GM18505 (cell line): ENCODE measurements at regions not wholly inside any gene's neighbourhood (a gene's known extent, or its start where the extent isn't known, plus 50 kb on each side); places are given as distances from the start of the nearest gene placed in this dataset.

Experiments used
- ATAC-seq: cut with Tn5 transposase; IDR thresholded peaks from one replicate; pipeline ENCODE4 v1.9.1; 2021; ENCODE audit not compliant: unreplicated experiment
- POLR2A ChIP-seq: IDR thresholded peaks from 4 replicates; pipeline ENCODE4 v1.6.1; 2011; ENCODE audit warnings: borderline replicate concordance; ENCODE audit not compliant: insufficient read depth, insufficient read length; ENCODE audit errors: extremely low read depth

DNA sequence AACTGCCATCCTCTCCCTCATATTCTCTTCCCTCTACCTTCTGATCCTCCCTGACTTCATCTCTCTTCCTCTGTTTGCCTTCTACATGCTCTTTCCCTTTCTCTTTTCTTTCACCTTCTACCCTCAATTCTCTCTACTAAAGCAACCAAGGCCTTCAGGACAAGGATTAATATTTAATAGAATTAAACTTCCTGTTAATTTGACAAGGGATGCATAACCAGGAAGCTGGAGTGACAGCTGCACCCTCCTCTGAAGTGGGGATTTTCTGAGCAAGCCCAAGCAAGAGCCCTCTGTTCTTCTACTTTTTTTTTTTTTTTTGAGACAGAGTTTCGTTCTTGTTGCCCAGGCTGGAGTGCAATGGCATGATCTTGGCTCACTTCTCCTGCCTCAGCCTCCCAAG is 63.4 kb upstream of the MED4 start:
- ATAC-seq: no peak
- TF ChIP-seq POLR2A: no peak

DNA sequence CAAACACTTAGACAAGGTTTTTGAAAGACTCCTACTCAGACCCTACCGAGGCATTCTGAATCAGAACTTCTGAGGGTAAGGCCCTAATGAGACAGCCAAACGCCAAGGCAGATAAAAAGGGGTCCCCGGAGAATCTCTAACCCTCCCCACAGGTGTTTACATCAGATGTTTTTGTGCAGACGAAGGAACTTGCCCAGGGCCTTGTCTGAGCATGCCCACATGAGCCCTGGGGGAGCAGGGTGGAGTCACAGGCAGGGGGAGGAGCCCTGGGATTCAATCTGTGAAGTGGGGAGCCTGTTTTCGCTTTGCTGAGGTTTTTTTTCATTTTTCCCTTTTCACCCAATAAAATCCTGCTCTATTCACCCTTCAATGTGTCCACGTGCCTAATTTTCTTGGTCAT is 61.6 kb upstream of the MED4 start:
- ATAC-seq: no peak
- no peak for TF ChIP-seq POLR2A

DNA sequence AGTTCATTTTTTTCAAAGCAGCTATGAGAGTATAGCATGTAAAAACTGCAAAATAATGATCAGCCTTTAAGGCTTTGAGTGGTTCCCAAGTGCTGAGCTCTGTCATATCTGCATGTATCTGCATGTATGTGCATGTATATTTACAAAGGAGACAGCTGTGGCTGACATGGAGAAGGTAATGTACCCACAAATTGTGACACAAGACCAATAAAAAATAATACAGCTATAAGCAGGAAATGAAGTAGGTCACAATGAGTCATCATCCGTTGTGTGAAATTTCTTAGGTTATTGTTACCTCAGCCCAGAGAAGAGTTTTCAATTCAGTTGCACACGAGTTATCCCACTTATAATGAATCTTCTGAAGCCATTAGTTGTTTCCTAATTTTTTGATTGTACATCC is 60.9 kb upstream of the MED4 start:
- peak; percentile 56 for ATAC-seq
- no peak for TF ChIP-seq POLR2A

DNA sequence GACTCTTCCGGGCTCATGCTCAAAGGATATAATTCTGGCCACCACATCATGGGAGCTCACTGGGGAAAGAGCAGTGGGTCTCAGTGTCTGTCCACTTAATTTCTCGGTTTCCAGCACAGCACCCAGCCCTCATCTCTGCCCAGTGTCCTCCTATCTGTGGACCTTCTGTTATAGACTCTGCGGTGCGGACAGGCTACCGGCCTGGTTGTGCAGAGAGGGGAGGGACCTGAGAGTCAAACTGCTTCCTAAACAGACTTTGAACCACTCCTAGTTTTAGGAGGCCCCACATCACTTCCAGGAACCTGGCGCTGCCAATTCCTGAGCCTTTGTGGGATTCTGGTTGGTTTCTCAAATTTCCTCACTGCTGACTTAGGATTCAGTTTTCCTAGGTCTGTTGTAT is 59.8 kb upstream of the MED4 start:
- no peak for TF ChIP-seq POLR2A
- no peak for ATAC-seq

DNA sequence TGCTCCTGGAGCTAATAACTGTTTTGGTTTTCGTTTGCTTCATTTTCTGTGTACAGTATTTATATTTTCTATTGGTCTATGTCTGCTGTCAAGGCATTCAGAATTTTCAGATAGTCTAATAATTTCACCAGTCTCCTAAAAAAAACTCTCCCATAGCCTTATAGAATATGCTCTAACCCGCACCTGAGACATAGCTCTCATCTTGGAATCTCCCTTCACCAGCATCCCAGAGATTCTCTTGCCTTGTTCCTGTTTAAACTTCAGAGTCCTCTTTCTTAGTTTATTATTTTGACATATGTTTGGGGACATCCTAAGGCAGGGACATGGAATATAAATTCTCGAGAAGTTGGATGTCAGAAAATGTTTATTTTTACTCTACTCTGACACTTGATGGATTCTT is 58.3 kb upstream of the MED4 start:
- ATAC-seq: no peak
- TF ChIP-seq POLR2A: no peak

DNA sequence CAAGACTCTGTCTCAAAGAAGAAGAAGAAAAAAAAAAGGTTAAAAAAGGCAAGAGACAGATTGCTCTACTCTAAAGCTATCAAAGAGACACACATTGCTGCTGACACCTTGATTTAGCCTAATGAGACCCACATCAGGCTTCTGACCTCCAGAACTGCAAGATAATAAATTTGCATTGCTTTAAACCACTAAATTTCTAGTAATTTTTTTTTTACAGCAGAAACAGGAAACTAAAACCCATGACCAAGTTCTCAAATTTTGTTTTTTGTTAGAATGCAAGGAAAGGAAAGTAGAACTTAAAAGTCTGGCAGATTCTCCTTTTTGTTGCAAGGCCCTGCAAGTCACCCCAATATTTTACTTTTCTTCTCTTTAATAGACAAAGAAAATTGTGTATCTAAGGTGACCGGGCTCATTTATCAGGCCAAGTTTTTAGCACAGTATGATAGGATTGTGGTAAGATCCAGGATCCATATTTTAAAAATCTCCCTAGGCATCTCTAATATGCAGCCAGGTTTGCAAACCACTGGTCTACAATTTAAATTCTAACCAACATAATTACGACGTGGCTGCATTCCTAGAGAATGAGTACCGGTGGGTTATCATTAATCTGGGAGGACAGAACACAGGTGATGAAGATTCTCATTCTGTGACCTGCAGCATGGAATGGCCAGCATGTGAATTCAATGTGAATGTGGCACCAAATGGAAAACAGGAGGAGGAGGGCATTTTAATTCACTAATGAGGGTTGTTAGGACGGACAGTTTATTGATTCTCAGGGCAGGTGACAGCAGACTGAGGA is 56.7 kb upstream of the MED4 start:
- ATAC-seq: no peak
- TF ChIP-seq POLR2A: no peak

DNA sequence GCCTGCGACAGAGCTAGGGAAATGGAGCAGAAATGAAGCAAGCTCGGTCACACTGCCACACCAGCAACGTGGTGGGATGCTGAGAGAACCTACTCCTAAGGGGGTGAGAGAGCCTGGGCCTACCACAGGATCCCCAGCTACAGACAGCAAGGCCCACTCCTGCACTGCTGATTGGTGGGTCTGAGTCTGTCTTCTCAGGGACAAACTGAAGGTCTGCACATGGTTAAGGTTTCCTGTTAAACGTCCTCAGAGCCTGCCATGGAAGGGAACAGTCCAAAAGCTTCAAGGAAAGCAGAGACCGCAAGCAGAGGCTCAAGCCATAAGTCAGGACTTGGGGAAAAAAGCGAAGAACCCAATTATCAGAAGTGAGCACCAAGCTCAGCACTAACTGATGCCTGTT is 53.5 kb upstream of the MED4 start:
- TF ChIP-seq POLR2A: no peak
- no peak for ATAC-seq

DNA sequence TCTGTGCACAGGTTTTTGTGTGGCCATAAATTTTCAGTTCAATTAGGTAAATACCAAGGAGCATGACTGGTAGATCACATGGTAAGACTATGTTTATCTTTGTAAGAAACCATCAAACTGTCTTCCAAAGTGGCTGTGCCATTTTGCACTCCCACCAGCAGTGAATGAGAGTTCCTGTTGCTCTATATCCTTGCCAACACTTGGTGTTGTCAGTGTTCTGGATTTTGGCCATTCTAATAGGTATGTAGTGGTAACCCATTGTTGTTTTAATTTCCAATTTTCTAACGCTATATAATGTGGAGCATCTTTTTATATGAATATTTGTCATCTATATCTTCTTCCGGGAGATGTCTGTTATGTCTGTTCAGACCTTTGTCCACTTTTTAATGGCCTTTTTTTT is 51.7 kb upstream of the MED4 start:
- ATAC-seq: no peak
- TF ChIP-seq POLR2A: no peak

DNA sequence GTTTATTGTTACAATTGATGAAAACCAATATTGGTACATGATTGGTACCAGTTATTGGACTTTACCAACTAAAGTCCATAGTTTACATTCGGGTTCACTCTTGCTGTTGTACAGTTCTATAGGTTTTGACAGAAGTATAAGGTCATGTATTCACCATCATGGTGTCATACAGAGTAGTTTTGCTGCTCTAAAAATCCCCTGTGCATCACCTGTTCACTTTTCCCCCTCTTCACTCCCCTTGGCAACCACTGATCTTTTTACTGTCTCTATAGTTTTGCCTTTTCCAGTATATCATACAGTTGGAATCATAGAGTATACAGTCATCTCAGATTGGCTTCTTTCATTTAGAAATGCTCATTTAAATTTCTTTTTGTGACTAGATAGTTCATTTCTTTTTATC is 51.2 kb upstream of the MED4 start:
- no peak for ATAC-seq
- no peak for TF ChIP-seq POLR2A
